ENCODE measurements at regions not wholly inside any gene's neighbourhood (a gene's known extent, or its start where the extent isn't known, plus 50 kb on each side); places are given as distances from the start of the nearest gene placed in this dataset.

DNA sequence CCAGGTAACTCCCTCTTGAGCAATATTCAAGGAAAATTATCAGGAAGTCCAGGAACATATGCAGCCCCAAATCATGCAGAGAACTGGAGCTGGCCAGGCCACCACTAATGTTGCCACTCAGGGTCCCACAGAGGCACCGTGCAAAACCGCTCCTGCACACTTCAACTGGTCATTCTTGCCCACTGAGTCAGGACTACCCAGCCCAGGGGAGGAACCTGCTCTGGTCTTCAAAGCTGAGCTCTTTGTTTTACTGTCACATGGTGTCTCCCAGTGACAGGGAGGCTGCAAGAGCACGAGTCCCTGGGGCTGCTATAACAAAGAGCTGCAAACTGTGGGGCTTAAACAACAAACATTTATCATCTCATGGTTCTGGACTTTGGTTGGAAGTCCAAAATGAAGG lies 336.0 kb upstream of the PRDM1 start:
- H3K4me3 ChIP-seq (ENCODE audit: low read length): no peak overlapping the region
- TF ChIP-seq, protein P1, sequence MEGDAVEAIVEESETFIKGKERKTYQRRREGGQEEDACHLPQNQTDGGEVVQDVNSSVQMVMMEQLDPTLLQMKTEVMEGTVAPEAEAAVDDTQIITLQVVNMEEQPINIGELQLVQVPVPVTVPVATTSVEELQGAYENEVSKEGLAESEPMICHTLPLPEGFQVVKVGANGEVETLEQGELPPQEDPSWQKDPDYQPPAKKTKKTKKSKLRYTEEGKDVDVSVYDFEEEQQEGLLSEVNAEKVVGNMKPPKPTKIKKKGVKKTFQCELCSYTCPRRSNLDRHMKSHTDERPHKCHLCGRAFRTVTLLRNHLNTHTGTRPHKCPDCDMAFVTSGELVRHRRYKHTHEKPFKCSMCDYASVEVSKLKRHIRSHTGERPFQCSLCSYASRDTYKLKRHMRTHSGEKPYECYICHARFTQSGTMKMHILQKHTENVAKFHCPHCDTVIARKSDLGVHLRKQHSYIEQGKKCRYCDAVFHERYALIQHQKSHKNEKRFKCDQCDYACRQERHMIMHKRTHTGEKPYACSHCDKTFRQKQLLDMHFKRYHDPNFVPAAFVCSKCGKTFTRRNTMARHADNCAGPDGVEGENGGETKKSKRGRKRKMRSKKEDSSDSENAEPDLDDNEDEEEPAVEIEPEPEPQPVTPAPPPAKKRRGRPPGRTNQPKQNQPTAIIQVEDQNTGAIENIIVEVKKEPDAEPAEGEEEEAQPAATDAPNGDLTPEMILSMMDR (conservative IDR thresholded peaks at IDR 0.05; ENCODE audit: low read depth, low read length): no peak
- no peak for DNase-seq (ENCODE audit: low read depth)

DNA sequence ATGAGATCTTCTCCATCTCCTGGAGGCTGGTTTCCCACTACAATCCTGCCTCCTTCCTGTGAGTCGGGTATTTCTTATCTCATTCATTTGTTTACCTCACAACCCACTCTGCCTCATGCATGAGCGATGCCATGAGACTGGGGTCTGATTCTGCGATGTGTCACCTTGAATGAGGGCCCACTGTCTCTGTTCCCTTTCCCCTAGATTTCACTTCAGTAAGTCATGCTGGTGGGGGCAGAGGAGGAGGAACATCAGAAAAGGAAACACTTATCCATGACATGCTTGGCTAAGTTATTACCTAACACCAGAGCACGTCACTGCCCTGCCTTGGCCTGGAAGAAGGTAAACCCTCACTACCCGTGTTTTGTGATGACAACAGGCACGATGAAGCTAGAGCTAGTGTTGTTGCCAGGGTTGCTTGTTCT lies 337.4 kb upstream of the PRDM1 start:
- DNase-seq (ENCODE audit: low read depth): no peak
- no peak overlapping the region for H3K4me3 ChIP-seq (ENCODE audit: low read length)
- TF ChIP-seq, protein P1 (conservative IDR thresholded peaks at IDR 0.05; ENCODE audit: low read depth, low read length): no peak

DNA sequence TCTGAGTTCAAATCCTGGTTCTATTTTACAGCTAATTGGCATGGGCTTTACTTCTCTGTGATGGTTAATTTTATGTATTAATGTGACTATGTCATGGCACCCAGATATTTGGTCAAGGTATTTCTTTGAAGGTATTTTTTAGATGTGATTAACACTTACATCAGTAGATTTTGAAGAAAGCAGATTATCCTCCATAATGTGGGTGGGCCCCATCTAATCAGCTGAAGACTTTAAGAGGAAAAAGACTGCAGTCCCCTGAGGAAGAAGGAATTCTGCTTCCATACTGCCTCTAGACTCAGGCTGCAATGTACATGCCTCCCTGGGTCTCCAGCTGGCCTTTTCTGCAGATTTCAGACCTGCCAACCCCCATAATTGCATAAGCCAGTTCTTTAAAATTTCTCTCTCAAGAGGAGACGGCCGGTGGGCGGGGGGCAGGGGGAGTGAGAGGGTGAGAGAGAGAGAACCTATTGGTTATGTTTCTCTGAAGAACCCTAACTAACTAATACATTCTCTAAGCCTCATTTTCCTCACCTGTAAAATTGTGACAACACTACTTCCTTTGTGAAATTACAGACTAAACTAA lies 338.2 kb upstream of the PRDM1 start:
- H3K4me3 ChIP-seq (ENCODE audit: low read length): no peak overlapping the region
- TF ChIP-seq, protein P1 (conservative IDR thresholded peaks at IDR 0.05; ENCODE audit: low read depth, low read length): no peak
- DNase-seq (ENCODE audit: low read depth): no peak

DNA sequence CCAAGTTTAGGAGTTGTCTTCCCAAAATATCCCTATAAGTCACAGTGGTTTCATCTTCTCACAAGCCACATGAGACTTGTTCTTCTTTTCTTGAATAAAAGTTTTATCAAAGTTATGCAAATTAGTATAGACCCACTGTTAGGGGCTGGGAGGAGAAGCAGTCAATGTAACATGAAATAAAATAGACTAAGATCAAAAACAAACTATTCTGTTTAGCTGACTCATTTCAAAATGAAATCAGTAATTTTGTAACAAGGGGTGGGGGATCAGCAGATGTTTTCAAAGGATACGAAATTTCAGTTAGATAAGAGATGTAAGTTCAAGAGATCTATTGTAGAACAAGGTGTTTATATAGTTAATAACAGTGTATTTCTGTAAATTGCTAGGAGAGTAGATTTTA lies 339.6 kb upstream of the PRDM1 start:
- TF ChIP-seq, protein P1 (conservative IDR thresholded peaks at IDR 0.05; ENCODE audit: low read depth, low read length): no peak
- DNase-seq (ENCODE audit: low read depth): no peak
- H3K4me3 ChIP-seq (ENCODE audit: low read length): no peak overlapping the region

DNA sequence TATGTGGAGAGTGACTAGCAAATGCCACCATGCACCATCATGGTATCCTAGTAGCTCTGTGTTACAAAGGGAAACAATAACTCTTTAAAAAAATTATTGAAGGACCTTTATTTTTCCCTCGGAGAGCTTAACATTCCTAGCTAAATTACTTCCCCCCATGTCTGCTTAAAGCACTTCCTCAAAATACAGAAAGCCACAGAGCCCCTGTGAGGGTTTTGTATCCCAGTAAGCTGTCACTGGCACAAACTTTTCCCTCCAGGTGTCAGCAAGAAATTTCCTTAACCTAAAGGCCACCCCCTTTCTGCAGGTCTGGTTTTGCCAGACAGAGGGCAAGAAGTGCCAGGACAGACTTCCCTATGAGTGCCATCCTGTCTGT lies 340.0 kb upstream of the PRDM1 start:
- TF ChIP-seq, protein P1 (conservative IDR thresholded peaks at IDR 0.05; ENCODE audit: low read depth, low read length): no peak
- no peak overlapping the region for H3K4me3 ChIP-seq (ENCODE audit: low read length)

DNA sequence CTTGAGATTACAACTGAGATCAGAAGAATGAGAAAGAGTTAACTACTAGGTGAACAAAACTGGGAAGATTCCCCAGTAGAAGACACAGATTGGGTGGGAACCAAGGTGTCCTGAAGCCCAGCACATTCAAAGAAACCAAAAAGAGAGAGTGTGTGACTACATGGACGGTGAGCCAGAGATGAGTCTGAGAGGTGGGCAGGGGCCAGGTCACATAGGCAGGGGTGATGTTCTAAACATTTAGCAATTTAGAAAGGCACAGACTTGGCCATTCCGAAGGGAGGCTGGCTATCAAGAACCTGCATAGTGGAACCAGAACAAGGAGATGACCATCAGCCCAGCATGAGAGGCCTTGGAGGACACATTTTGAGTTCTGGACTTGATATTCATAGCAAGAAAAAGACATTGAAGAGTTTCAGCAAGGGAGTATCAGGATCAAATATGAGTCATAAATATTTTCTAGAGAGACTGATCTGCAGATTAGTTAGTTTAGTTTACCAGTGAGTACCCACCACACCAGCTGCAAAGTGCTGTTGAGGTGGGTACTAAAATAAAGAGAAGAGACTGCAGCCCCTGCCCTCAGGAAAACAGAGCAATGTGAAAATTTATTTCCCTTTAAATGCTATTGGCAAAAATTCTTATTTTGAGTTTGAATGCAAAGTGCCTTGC lies 340.5 kb upstream of the PRDM1 start:
- no peak overlapping the region for H3K4me3 ChIP-seq (ENCODE audit: low read length)
- DNase-seq (ENCODE audit: low read depth): no peak
- TF ChIP-seq, protein P1 (conservative IDR thresholded peaks at IDR 0.05; ENCODE audit: low read depth, low read length): no peak

More for the DNA sequence above, 340.0 kb upstream of the PRDM1 start:
- DNase-seq (ENCODE audit: low read depth): no peak

DNA sequence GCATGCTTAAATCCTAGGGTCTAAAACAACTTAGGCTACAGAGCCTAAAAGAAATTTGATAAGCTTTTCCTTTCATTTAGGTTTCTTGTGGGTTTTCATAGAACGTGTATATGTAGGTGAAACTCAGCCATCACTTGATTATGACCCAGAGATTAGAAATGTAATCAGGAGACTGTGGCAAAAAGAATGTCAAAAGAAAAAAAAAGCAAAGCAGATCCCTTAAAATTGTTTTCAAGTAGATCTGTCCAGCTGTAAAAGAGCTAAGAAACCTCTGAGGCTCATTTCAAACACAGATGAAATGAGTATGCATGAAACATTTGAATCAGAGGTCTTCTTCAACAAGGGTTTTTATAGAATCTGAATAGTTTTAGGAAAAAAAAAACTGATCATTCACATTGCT lies 341.3 kb upstream of the PRDM1 start:
- TF ChIP-seq, protein P1 (conservative IDR thresholded peaks at IDR 0.05; ENCODE audit: low read depth, low read length): no peak
- DNase-seq (ENCODE audit: low read depth): no peak
- H3K4me3 ChIP-seq (ENCODE audit: low read length): no peak overlapping the region
